H1 (cell line): ENCODE measurements at regions not wholly inside any gene's neighbourhood (a gene's known extent, or its start where the extent isn't known, plus 50 kb on each side); places are given as distances from the start of the nearest gene placed in this dataset.

Experiments used
- CTCF ChIA-PET: fragments of 300-600 bp; sonication (Branson Sonifier 250); formaldehyde crosslinking; loops from one replicate; lab custom pipeline; 2021; ENCODE audit not compliant: partially characterized antibody; lab: Charles Lee
- POLR2A ChIA-PET: fragments of 300-600 bp; sonication (Branson Sonifier 250); formaldehyde crosslinking; loops from one replicate; lab custom pipeline; 2021; ENCODE audit warnings: inconsistent platforms; ENCODE audit not compliant: partially characterized antibody; lab: Charles Lee
- DNase-seq, 2 experiments: peaks; one replicate each; pipeline versions ENCODE4 v3.0.0 to v3.0.0-alpha.2; 2010 to 2022; ENCODE audit warnings: low spot score in 2 of 2, low read depth in 1 of 2, mixed read lengths in 1 of 2
- FAIRE-seq: peaks from 2 replicates; lab custom pipeline; 2011; peaks lifted over from hg19 to GRCh38; lab: Jason Lieb, UNC
- H2AFZ ChIP-seq: 2 replicates; pipeline ENCODE4 v1.8.1; 2012; ENCODE audit warnings: low read length, inconsistent platforms
- H2AK5ac ChIP-seq: 2 replicates; pipeline ENCODE4 v1.6.1; 2013; ENCODE audit warnings: low read depth, low read length
- H2BK120ac ChIP-seq: replicated peaks from 2 replicates; pipeline ENCODE3; 2013; ENCODE audit warnings: low read depth, low read length, inconsistent platforms
- H2BK12ac ChIP-seq: 2 replicates; pipeline ENCODE4 v1.6.1; 2013; ENCODE audit warnings: low read depth, low read length
- H2BK15ac ChIP-seq: 2 replicates; pipeline ENCODE4 v1.6.1; 2013; ENCODE audit warnings: low read length
- H2BK20ac ChIP-seq: 2 replicates; pipeline ENCODE4 v1.6.1; 2013; ENCODE audit warnings: low read length
- H2BK5ac ChIP-seq: 2 replicates; pipeline ENCODE4 v1.6.1; 2013; ENCODE audit warnings: low read depth, low read length
- H3K14ac ChIP-seq: 2 replicates; pipeline ENCODE4 v1.6.1; 2013; ENCODE audit warnings: inconsistent platforms; ENCODE audit not compliant: insufficient read length
- H3K18ac ChIP-seq: 2 replicates; pipeline ENCODE4 v1.6.1; 2013; ENCODE audit warnings: low read length; ENCODE audit errors: extremely low read depth
- H3K23ac ChIP-seq: 2 replicates; pipeline ENCODE4 v1.6.1; 2013; ENCODE audit warnings: inconsistent platforms; ENCODE audit not compliant: insufficient read length
- H3K23me2 ChIP-seq: 2 replicates; pipeline ENCODE4 v1.6.1; 2013; ENCODE audit warnings: low read depth, low read length
- H3K27ac ChIP-seq: 2 replicates; pipeline ENCODE4 v1.6.1; 2011; ENCODE audit warnings: low read depth, low read length, inconsistent platforms
- H3K27me3 ChIP-seq, 4 experiments: replicated peaks in 1 of 4; 1 replicate in 1 of 4; 2 replicates in 3 of 4; pipeline versions ENCODE4 v1.6.1 to v1.8.1; 2011 to 2013; ENCODE audit warnings: low read length in 3 of 4, mild to moderate bottlenecking in 3 of 4, inconsistent platforms in 2 of 4, mixed read lengths in 2 of 4, moderate library complexity in 1 of 4; ENCODE audit not compliant: control insufficient read depth in 3 of 4, insufficient read depth in 3 of 4; ENCODE audit errors: extremely low read depth in 1 of 4
- H3K36me3 ChIP-seq, 4 experiments: 2 replicates each; pipeline versions ENCODE4 v1.6.1 to v1.8.1; 2011 to 2013; ENCODE audit warnings: mild to moderate bottlenecking in 4 of 4, low read length in 3 of 4, moderate library complexity in 2 of 4, control low read depth in 1 of 4, inconsistent platforms in 1 of 4; ENCODE audit not compliant: insufficient read depth in 4 of 4, control insufficient read depth in 2 of 4
- H3K4ac ChIP-seq: replicated peaks from 2 replicates; pipeline ENCODE3; 2013; ENCODE audit warnings: low read length, low read depth, mixed read lengths, inconsistent platforms; ENCODE audit not compliant: insufficient read length
- H3K4me1 ChIP-seq, 4 experiments: replicated peaks in 1 of 4; 1 replicate in 1 of 4; 2 replicates in 3 of 4; pipeline versions ENCODE4 v1.6.1 to v1.8.1; 2011 to 2013; ENCODE audit warnings: low read length in 3 of 4, inconsistent platforms in 2 of 4, mixed read lengths in 1 of 4; ENCODE audit not compliant: insufficient read depth in 4 of 4, control insufficient read depth in 3 of 4
- H3K4me2 ChIP-seq, 2 experiments: 2 replicates each; pipeline versions ENCODE4 v1.6.1 to v1.8.1; 2011 to 2013; ENCODE audit warnings: low read depth in 2 of 2, low read length in 2 of 2, control low read depth in 1 of 2, inconsistent platforms in 1 of 2, mild to moderate bottlenecking in 1 of 2; ENCODE audit not compliant: insufficient read depth in 1 of 2
- H3K4me3 ChIP-seq, 4 experiments: fragments of 200-600, 300-600 bp in 1 of 4; sonication (generic), shearing (Covaris generic), sonication (Bioruptor Twin) in 1 of 4; 2 replicates each; pipeline versions ENCODE4 v1.5.1 to v1.8.1; 2011 to 2016; ENCODE audit warnings: low read length in 4 of 4, low read depth in 3 of 4, control low read depth in 2 of 4, inconsistent platforms in 2 of 4, mild to moderate bottlenecking in 2 of 4, mixed read lengths in 1 of 4, moderate library complexity in 1 of 4; ENCODE audit not compliant: insufficient read depth in 2 of 4; ENCODE audit errors: extremely low read depth in 1 of 4
- H3K56ac ChIP-seq: replicated peaks from 2 replicates; pipeline ENCODE3; 2013; ENCODE audit warnings: low read depth, mild to moderate bottlenecking, mixed read lengths, low read length, inconsistent platforms; ENCODE audit not compliant: insufficient read length
- H3K79me1 ChIP-seq: 2 replicates; pipeline ENCODE4 v1.6.1; 2013; ENCODE audit warnings: low read depth, low read length, control low read depth
- H3K79me2 ChIP-seq, 2 experiments: 2 replicates each; pipeline versions ENCODE4 v1.6.1 to v1.8.1; 2012 to 2013; ENCODE audit warnings: low read length in 2 of 2, mild to moderate bottlenecking in 2 of 2, inconsistent platforms in 1 of 2; ENCODE audit not compliant: insufficient read depth in 2 of 2, control insufficient read depth in 1 of 2
- H3K9ac ChIP-seq, 4 experiments: replicated peaks in 1 of 4; 1 replicate in 1 of 4; 2 replicates in 3 of 4; pipeline versions ENCODE4 v1.6.1 to v1.8.1; 2011 to 2013; ENCODE audit warnings: low read depth in 3 of 4, low read length in 3 of 4, control low read depth in 2 of 4, mild to moderate bottlenecking in 2 of 4, moderate library complexity in 2 of 4, inconsistent platforms in 1 of 4; ENCODE audit errors: extremely low read depth in 1 of 4
- H3K9me3 ChIP-seq, 2 experiments: 2 replicates each; pipeline versions ENCODE4 v1.6.1 to v1.8.1; 2012 to 2013; ENCODE audit warnings: mild to moderate bottlenecking in 2 of 2, moderate library complexity in 2 of 2, control low read depth in 1 of 2, inconsistent platforms in 1 of 2, low read depth in 1 of 2, low read length in 1 of 2, mixed read lengths in 1 of 2; ENCODE audit not compliant: insufficient read depth in 2 of 2
- H4K20me1 ChIP-seq, 2 experiments: replicated peaks in 1 of 2; 2 replicates each; pipeline versions ENCODE3 to v1.8.1; 2011 to 2013; ENCODE audit warnings: inconsistent platforms in 2 of 2, low read length in 2 of 2, mild to moderate bottlenecking in 1 of 2; ENCODE audit not compliant: insufficient read depth in 2 of 2, control insufficient read depth in 1 of 2
- H4K5ac ChIP-seq: 2 replicates; pipeline ENCODE4 v1.6.1; 2013; ENCODE audit warnings: low read length, low read depth, mixed read lengths, inconsistent platforms; ENCODE audit not compliant: insufficient read length
- H4K8ac ChIP-seq: 2 replicates; pipeline ENCODE4 v1.8.0; 2013; ENCODE audit warnings: mild to moderate bottlenecking, moderate library complexity, low read length, inconsistent platforms; ENCODE audit not compliant: insufficient read depth; ENCODE audit errors: extremely low read depth
- H4K91ac ChIP-seq: replicated peaks from 2 replicates; pipeline ENCODE3; 2013; ENCODE audit warnings: low read length, mixed read lengths, inconsistent platforms; ENCODE audit not compliant: insufficient read length
- ASH2L ChIP-seq: fragments of 200-600, 300-600 bp; sonication (generic); IDR thresholded peaks from one replicate; pipeline ENCODE4 v1.7.1; 2017; ENCODE audit warnings: low read length
- CHD1 ChIP-seq: IDR thresholded peaks from 2 replicates; pipeline ENCODE4 v1.6.1; 2012; ENCODE audit warnings: low read depth, low read length, improper control_type of control experiment
- EP300 ChIP-seq, 2 experiments: IDR thresholded peaks; 1 replicate in 1 of 2; 2 replicates in 1 of 2; pipeline ENCODE4 v1.6.1; 2011 to 2012; ENCODE audit warnings: low read depth in 2 of 2, low read length in 2 of 2, mild to moderate bottlenecking in 2 of 2, borderline replicate concordance in 1 of 2, inconsistent platforms in 1 of 2, moderate library complexity in 1 of 2
- GABPA ChIP-seq: IDR thresholded peaks from 2 replicates; pipeline ENCODE4 v1.6.1; 2011; ENCODE audit warnings: mild to moderate bottlenecking, low read length, moderate library complexity, borderline replicate concordance; ENCODE audit not compliant: insufficient read depth
- HDAC2 ChIP-seq, 2 experiments: fragments of 300-600 bp in 1 of 2; sonication (generic) in 1 of 2; IDR thresholded peaks; 2 replicates each; pipeline ENCODE4 v1.6.1; 2011 to 2012; ENCODE audit warnings: low read depth in 2 of 2, low read length in 2 of 2, mild to moderate bottlenecking in 2 of 2, moderate library complexity in 2 of 2, borderline replicate concordance in 1 of 2, inconsistent platforms in 1 of 2
- HDAC6 ChIP-seq: IDR thresholded peaks from one replicate; pipeline ENCODE4 v1.7.1; 2012; ENCODE audit warnings: low read depth, mild to moderate bottlenecking, inconsistent platforms, low read length, moderate library complexity
- NANOG ChIP-seq: IDR thresholded peaks from 2 replicates; pipeline ENCODE4 v1.6.1; 2011; ENCODE audit warnings: low read length, low read depth, mild to moderate bottlenecking, inconsistent platforms; ENCODE audit not compliant: insufficient read depth, poor library complexity, severe bottlenecking
- PHF8 ChIP-seq: fragments of 200-600 bp; sonication (generic); conservative IDR thresholded peaks from 2 replicates; pipeline ENCODE4 v1.7.1; 2012; ENCODE audit warnings: low read depth, mild to moderate bottlenecking, inconsistent platforms, low read length, moderate library complexity
- SP4 ChIP-seq: IDR thresholded peaks from 2 replicates; pipeline ENCODE4 v1.6.1; 2012; ENCODE audit warnings: low read length, inconsistent platforms
- SRF ChIP-seq: IDR thresholded peaks from 2 replicates; pipeline ENCODE4 v1.6.1; 2011; ENCODE audit warnings: mild to moderate bottlenecking, low read depth, low read length, moderate library complexity
- SUZ12 ChIP-seq: fragments of 200-600 bp; sonication (generic); IDR thresholded peaks from 2 replicates; pipeline ENCODE4 v1.6.1; 2012; ENCODE audit warnings: mild to moderate bottlenecking, inconsistent platforms, low read length, moderate library complexity, mixed read lengths
- USF2 ChIP-seq: IDR thresholded peaks from 2 replicates; pipeline ENCODE4 v1.6.1; 2011; ENCODE audit warnings: low read length, improper control_type of control experiment
- ZNF274 ChIP-seq: IDR thresholded peaks from 2 replicates; pipeline ENCODE4 v1.7.0; 2012; ENCODE audit warnings: low read length, borderline replicate concordance; ENCODE audit errors: extremely low read depth
- WGBS, 2 experiments: shearing (Covaris generic) in 1 of 2; methylation state at CpG; one replicate each; pipeline versions ENCODE4 v1.1.6 to v1.1.7; 2013 to 2015; ENCODE audit warnings: low lambda C conversion rate in 2 of 2, mixed read lengths in 2 of 2, inconsistent platforms in 1 of 2, low coverage in 1 of 2, missing lambda C conversion rate in 1 of 2; ENCODE audit not compliant: insufficient replicate concordance in 2 of 2, insufficient coverage in 1 of 2, insufficient read length in 1 of 2; ENCODE audit errors: extremely low coverage in 1 of 2, missing lambda C conversion rate in 1 of 2; 5-methylcytosine and 5-hydroxymethylcytosine counted together

- CTCF ChIA-PET: interaction anchor here (0.9 to 1.2 kb wide), 2 partner anchors 21 to 125 kb away, joined by 3 read pairs; no protein-coding TSS in a partner anchor
- no peak overlapping the region for H3K56ac ChIP-seq
- H3K23me2 ChIP-seq: no peaks in the 10 kb centered on the region
- H3K4me1 ChIP-seq: peaks cover 0 to 5% (median 0%) of the 10 kb centered on the region in 4 experiments; a peak in 1 of 7 replicates
- no peaks in the 10 kb centered on the region for H3K27me3 ChIP-seq
- H3K36me3 ChIP-seq: no peaks in the 10 kb centered on the region
- DNase-seq (no peak), FAIRE-seq (no peak)
- 95% methylated on average over 2 of the region's 2 CpGs; no CpG with 5 or more reads in 1 of the 2 experiments for whole genome bisulfite sequencing, 2 experiments
- no peak overlapping the region for H2BK12ac ChIP-seq
- no peak overlapping the region for H2BK5ac ChIP-seq
- H3K4ac ChIP-seq: no peak overlapping the region
- H3K79me2 ChIP-seq: no peaks in the 10 kb centered on the region
- H2BK20ac ChIP-seq: no peak overlapping the region
- H3K27ac ChIP-seq: no peak overlapping the region
- H2AFZ ChIP-seq: no peak overlapping the region
- H3K9me3 ChIP-seq: peaks cover 3 to 4% of the 10 kb centered on the region in 2 experiments; a peak in 3 of 4 replicates
- H3K18ac ChIP-seq: no peak overlapping the region
- H2BK120ac ChIP-seq: no peak overlapping the region
- H2AK5ac ChIP-seq: no peak overlapping the region
- no peak overlapping the region for H3K4me3 ChIP-seq
- no peak overlapping the region for H4K8ac ChIP-seq
- POLR2A ChIA-PET: no interaction called here
- H3K4me2 ChIP-seq: no peak overlapping the region
- no peak overlapping the region for H2BK15ac ChIP-seq
- H4K5ac ChIP-seq: no peak overlapping the region
- no peak overlapping the region for H4K91ac ChIP-seq
- H4K20me1 ChIP-seq: no peaks in the 10 kb centered on the region
- no peak overlapping the region for H3K14ac ChIP-seq
- H3K23ac ChIP-seq: no peak overlapping the region
- H3K79me1 ChIP-seq: no peaks in the 10 kb centered on the region
- no peak overlapping the region for H3K9ac ChIP-seq
- no peak for TF ChIP-seq EP300 (IDR thresholded peaks at IDR 0.05; ENCODE audit: borderline replicate concordance in 1 of 2, low read depth in 2 of 2, low read length in 2 of 2)
- no peak for TF ChIP-seq HDAC6
- no peak for TF ChIP-seq USF2
- no peak for TF ChIP-seq HDAC2 (IDR thresholded peaks at IDR 0.05; ENCODE audit: borderline replicate concordance in 1 of 2, low read depth in 2 of 2, low read length in 2 of 2)
- no peak for TF ChIP-seq GABPA
- TF ChIP-seq ASH2L: no peak
- no peak for TF ChIP-seq NANOG
- TF ChIP-seq ZNF274: no peak
- no peak for TF ChIP-seq SP4
- TF ChIP-seq PHF8: no peak
- TF ChIP-seq SRF: no peak
- TF ChIP-seq CHD1: no peak
- TF ChIP-seq SUZ12: no peak
Observed at GRCh38 chr1:83781667-83782066, 217.3 kb downstream of the TTLL7 start.
